GM13977 (cell line): ENCODE measurements at regions not wholly inside any gene's neighbourhood (a gene's known extent, or its start where the extent isn't known, plus 50 kb on each side); places are given as distances from the start of the nearest gene placed in this dataset.
"Not testable (repeated sequence)": the region's sequence is repeated elsewhere in the genome, so short reads cannot be mapped to it uniquely, and the experiment has no call there.

ENCODE experiments used
- DNase-seq: peaks from one replicate; pipeline ENCODE4 v3.0.0; 2012; ENCODE audit warnings: low spot score
- in situ Hi-C: fragments of 300-500 bp; cut with MboI; formaldehyde crosslinking; loops from one replicate; pipeline ENCODE4 v1.12.0; 2022; ENCODE audit warnings: low sequenced_read_pairs, low pct_unique_long_range_greater_than_20kb, mixed read lengths, inconsistent platforms; ENCODE audit not compliant: unreplicated experiment
- TF ChIP-seq, protein P1 (sequence below): IDR thresholded peaks from 2 replicates; pipeline ENCODE4 v1.5.1; 2012; ENCODE audit warnings: mild to moderate bottlenecking, control low read depth; ENCODE audit not compliant: insufficient read depth; ENCODE audit errors: extremely low read depth, missing control alignments

DNA sequence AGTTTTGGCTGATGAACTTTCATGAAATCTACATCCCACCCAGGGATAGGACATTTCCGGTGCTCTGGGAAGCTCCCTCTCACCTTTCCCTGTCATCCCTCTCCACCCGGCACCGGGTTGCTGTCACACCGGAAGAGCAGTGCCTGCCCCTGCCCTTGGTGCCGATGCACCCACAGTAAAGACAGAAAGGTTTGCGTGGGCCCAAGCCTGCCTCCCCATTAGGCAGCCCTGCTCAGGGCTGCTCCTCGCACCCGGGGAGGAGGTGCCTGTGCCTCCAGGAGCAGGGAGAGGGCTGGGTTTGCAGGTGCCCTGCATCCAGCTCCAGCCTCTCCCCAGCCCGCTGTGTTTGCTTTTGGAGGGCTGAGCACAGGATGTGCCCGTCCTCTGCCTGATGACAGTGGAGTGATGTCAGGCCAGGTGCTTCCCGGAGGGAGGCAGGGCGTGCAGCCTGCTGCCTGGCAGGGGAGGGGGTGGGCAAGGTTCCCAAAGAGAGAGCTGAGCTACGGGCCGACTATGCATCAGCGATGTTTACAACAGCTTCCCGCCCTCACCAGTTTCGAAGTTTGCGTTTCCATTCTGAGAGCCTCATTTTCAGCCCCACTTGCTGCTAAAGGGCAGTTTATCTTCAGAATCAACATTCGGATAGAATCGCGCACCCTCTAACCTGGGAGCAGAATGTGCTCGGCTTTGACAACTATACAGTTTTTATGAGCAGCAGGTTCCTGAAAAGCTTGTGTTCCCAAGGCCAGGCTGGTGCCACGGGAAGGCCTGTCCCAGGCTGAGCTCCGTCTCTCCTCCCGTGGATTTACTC, 83.2 kb upstream of the CLDN5 start:
- TF ChIP-seq, protein P1, sequence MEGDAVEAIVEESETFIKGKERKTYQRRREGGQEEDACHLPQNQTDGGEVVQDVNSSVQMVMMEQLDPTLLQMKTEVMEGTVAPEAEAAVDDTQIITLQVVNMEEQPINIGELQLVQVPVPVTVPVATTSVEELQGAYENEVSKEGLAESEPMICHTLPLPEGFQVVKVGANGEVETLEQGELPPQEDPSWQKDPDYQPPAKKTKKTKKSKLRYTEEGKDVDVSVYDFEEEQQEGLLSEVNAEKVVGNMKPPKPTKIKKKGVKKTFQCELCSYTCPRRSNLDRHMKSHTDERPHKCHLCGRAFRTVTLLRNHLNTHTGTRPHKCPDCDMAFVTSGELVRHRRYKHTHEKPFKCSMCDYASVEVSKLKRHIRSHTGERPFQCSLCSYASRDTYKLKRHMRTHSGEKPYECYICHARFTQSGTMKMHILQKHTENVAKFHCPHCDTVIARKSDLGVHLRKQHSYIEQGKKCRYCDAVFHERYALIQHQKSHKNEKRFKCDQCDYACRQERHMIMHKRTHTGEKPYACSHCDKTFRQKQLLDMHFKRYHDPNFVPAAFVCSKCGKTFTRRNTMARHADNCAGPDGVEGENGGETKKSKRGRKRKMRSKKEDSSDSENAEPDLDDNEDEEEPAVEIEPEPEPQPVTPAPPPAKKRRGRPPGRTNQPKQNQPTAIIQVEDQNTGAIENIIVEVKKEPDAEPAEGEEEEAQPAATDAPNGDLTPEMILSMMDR: no peak
- in situ Hi-C loops: no loop called here
- no peak for DNase-seq

DNA sequence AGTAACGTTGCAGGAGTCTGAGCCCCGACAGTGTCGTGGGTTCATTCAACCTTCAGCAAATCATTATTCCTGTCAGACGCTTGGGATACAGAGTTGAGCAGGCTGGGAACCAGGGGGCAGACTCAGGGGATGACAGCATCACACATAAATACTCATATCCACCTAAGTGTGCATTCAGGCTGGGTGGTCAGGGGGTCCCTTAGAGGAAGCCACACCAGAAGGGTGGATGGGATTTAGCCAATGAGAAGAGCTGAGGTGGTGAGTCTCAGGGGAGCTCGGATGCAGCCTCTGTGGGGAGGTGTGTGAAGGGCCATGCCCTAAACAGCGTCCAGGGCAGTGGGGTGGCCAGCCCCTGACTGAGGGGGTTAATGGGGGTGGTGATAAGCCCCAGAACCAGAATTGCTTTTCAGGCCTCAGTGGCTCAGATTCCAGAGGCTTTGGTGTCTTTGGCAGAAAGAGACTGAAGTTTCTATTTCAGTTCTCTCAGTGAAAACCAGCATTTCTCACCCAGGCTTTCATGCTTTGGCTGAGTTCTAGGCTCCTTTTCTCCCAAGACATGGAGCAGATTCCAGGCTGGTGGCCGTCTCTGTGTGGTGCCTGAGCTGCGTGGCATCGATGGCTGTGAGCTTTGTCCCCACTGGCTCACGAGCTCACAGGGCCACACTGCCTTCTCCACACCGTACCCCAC, 83.9 kb upstream of the CLDN5 start:
- in situ Hi-C loops: no loop called here
- TF ChIP-seq, protein P1: no peak
- no peak for DNase-seq

DNA sequence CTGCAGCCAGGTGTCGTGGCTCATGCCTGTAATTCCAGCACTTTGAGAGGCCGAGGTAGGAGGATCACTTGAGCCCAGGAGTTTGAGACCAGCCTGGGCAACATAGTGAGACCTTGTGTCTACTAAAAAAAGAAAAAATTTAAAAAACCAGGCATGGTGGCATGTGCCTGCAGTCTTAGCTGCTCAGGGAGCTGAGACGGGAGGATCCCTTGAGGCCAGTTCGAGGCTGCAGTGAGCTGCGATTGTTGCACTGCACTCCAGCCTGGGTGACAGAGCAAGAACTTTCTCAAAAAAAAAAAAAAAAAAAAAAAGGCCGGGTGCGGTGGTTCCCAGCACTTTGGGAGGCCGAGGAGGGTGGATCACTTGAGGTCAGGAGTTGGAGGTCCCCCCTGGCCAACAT, 85.5 kb upstream of the CLDN5 start:
- DNase-seq, in situ Hi-C loops: not testable (repeated sequence)

DNA sequence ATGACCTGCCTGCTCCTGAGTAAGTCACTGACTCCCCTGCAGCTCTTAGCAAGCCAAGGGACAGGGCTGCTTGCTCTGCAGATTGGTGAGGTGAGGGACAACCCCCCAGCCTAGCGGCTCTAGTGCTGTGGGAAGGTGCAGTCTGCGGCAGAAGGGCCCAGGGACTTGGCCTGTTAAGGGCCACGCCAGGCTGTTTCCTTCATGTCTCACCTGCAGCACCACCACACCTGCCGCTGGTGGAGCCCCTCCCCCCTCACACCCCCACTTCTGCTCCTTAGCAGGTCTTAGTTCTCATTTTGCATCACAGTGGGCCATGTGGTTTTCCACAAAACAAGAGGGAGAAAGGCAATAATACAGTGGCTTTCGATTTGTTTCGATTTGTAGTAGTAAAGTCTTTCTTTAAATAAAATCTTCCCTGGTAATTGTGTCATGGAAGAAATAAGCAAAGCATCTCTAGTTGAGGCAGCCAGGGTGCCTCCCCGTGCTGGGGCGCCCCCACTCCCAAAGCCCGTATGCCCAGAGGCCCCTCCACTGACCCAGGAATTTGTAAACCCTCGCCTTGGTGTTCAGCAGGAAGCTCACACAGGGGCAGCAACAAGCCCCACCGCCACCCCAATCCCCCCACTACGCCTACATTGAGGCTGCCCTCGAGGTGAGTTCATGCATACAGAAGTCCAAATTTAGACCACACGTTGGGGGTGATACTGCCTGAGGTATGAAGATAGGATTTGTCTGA, 86.5 kb upstream of the CLDN5 start:
- DNase-seq: no peak
- in situ Hi-C loops: no loop called here
- TF ChIP-seq, protein P1: no peak

DNA sequence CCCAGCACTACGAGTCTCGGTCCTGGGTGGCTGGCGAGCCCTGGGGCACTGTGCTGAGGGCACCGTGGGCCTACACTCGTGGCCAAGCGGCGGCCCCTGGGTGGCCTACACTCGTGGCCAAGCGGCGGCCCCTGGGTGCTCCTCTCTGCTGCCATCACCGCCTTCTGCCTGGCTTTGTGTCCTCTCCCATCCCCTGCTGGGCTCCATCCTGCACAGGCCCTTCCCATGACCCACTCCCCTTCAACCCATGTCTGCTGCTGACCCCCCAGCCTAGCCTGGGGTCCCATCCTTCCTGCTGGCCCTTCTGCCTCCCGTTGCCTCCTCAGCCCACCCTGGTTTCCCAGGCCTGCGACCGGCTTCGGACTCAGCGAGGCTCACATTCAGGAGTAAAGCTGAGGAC, 87.4 kb upstream of the CLDN5 start:
- in situ Hi-C loops: no loop called here
- TF ChIP-seq, protein P1: no peak
- no peak for DNase-seq

DNA sequence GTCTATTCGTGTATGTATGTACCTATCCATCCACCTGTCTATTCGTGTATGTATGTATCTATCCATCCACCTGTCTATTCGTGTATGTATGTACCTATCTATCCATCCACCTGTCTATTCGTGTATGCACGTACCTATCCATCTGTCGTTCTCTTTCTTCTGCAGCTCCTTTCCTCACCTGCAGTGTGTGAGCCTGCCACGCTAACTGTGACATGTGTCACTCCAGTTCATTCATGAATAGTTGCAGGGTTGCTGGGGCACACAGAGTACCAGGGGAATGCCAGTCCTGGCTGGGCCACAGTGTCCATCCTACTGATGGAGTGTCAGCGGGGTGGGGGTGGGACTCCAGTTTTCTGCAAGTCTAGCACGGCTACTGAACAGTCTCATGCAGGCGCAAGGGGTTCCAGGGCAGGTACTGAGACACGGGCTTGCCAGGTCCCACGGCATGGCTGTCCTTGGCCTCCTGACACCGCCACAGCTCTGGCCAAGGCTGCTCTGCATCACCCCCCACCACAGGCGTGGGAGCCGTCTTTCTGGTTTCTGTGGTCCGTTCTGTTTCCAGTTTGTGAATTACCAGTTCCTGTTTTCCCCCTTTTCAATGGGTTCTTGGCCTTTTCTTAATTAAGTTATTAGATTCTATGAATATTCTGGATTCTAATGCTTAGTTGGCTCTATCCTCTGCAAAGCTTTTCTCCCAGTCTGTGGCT, 88.8 kb upstream of the CLDN5 start:
- DNase-seq: no peak
- TF ChIP-seq, protein P1: no peak
- in situ Hi-C loops: no loop called here
